ENCODE measurements at regions not wholly inside any gene's neighbourhood (a gene's known extent, or its start where the extent isn't known, plus 50 kb on each side); places are given as distances from the start of the nearest gene placed in this dataset.
"Not testable (repeated sequence)": the region's sequence is repeated elsewhere in the genome, so short reads cannot be mapped to it uniquely, and the experiment has no call there.

DNA sequence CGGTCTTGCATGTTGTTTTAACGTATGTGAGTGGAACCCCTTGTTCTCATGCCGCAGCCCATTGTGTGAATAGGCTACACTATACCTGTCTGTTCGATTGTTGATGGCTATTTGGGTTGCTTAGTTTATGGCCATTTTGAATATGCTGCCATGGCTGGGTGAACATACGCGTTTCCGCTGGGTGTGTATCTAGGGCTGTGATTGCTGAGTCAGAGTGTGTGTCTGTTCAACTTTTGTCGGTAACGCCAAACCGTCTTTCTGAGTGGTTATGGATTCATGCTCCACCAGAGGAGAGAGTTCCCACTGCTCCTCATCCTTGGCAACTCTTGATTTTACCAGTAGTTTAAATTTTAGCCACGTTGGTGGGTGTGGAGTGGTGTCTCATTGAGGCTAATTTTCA lies 77.0 kb downstream of the METRNL start:
- DNase-seq (ENCODE audit: low read depth in 4 of 4, low spot score in 3 of 4): no peak

DNA sequence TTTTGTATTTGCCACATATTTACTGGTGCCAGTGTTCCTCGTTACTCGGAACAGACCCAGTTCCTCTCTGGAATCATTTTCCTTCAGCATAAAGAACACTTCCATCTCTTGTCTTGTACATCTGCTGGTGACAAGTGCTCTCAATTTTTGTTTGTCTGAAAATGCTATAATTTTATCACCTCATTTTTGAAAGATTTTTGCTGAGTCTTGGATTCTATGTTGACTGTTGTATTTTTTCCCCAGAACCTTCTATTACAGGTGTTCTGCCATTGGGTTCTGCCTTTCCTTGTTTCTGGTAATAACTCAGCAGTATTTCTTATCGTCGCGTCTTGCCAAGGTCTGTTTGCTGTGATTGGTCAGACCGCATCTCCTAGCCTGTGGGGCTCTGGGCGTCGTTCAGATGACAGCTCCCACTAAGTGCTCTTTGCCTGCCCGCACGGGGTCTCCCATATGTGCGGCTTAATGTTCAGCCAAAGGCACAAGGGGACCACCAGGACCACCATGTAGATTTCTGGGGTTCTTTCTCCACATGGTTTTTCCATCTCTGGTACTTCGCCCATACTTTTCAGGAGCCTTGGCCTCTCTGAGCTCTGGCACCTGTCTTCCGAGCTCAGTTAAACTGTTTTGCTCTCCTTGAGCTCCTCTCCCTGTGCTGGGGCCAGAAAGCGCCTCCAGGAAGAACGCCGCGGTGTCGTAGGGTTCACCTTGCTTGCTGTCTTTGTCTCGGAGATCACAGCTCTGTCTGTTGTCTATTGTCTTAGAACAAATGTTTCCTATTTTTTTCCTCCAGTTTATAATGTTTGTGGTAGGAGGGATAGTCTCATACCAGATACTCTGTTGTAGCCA lies 80.0 kb downstream of the METRNL start:
- DNase-seq (ENCODE audit: low read depth in 4 of 4, low spot score in 3 of 4): no peak

DNA sequence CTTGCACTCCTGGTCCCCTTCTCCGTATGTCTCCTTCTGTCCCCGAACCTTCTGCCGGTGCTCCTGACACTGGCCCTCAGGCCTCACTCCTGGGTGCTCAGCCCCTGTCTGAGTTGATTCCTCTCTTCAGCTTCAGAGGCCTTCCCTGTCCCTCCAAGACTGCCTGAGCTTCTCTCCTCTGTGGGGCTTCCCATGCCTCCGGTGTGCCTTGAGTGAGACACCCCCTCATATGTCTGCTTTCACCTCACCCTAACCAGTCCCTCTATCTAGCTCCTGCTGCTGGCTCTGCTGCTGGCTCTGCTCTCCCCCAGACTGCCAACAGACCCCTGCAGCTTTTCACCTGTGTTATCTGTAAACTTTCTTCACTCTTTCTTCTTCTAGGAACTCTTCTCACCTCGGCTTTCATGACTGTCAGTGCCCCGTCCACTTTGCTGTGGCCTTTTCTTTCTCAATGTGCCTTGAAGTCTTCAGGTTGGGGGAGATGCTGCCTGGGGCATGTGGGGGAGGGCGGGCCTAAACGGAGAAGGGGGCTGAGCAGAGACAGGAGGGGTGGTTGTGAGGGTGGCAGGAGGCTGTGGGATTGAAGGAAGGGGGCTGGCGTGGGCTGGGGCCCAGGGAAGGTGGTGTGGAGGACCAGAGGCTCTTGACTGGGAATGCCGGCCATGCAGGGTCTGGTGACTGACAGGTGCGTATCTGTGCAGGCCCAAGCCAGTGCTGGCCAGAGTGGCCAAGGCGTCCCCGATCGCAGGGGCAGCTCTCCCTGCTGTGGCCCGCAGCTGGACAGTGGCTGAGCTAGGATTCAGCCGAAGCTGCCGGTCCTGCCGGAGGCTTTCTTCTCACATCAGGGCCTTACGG lies 81.3 kb downstream of the METRNL start:
- no peak for DNase-seq (ENCODE audit: low read depth in 4 of 4, low spot score in 3 of 4)

- peak in 2 of 4 donors; percentile 49 to 60 for DNase-seq (ENCODE audit: low read depth in 4 of 4, low spot score in 3 of 4)
Measured at GRCh38 chr17:83161298-83162034, 82.1 kb downstream of the METRNL start.

- DNase-seq (ENCODE audit: low read depth in 4 of 4, low spot score in 3 of 4): no peak
Measured at GRCh38 chr17:83162035-83162745, 82.8 kb downstream of the METRNL start.

DNA sequence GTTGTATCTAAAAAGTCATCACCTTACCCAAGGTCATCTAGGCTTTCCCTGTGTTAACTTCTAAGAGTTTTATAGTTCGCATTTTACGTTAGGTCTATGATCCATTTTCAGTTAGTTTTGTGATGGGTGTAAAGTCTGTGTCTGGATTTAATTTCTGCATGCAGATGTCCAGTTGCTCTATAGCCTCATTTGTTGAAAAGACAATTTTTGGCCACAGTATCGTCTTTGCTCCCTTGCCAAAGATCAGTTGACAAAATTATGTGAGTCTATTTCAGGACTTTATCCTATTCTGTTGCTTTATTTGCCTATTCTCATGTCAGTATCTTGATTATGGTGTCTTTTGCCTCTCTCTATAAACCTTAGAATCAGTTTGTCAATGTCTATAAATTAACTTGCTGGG lies 85.1 kb downstream of the METRNL start:
- DNase-seq (ENCODE audit: low read depth in 4 of 4, low spot score in 3 of 4): no peak

DNA sequence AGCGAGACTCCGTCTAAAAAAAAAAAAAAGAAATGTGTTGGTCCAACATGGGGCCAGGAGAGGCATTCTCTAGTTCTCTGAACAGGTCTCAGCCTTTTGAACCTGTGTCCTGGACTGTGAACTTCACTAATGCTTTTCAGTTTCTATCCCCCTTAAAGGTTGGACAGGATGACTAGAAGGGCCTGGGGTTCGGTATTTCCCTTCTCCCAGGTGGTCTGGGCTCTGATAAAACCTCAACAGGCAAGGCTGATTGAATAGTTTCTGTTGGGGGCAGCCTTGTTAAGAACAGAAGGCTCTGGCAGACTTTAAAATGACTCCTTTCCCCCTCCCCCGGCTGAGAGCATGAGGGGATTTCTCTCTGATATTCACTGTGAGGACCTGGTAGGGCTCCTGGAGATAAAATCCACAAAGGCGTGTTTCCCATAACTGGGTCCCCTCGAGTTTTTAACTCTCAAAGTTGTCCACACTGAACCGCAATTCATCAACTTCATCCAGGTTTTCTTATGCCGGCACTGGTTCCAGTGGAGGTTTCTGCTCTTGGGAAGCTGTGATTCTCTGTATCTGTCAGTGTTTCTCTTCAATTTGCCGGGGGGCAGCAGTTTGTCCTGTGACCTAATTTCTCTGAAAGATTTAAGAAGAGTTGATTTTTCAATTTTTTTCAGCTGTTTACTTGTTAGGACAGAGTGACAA lies 91.3 kb downstream of the METRNL start:
- no peak for DNase-seq (ENCODE audit: low read depth in 4 of 4, low spot score in 3 of 4)

GRCh38 chr17:83171661-83172060 lies 92.3 kb downstream of the METRNL start:
- DNase-seq (ENCODE audit: low read depth in 4 of 4, low spot score in 3 of 4): no peak

GRCh38 chr17:83172099-83172498 lies 92.7 kb downstream of the METRNL start:
- not testable (repeated sequence) for DNase-seq (ENCODE audit: low read depth in 4 of 4, low spot score in 3 of 4)

GRCh38 chr17:83172646-83173045 lies 93.2 kb downstream of the METRNL start:
- DNase-seq (ENCODE audit: low read depth in 4 of 4, low spot score in 3 of 4): not testable (repeated sequence)

GRCh38 chr17:83173180-83173913 lies 93.9 kb downstream of the METRNL start:
- not testable (repeated sequence) for DNase-seq (ENCODE audit: low read depth in 4 of 4, low spot score in 3 of 4)

- no peak for DNase-seq (ENCODE audit: low read depth in 4 of 4, low spot score in 3 of 4)
Measured at GRCh38 chr17:83173914-83174361, 94.5 kb downstream of the METRNL start.

- DNase-seq (ENCODE audit: low read depth in 4 of 4, low spot score in 3 of 4): peak in 1 of 4 donors; percentile 38
Measured at GRCh38 chr17:83174362-83175118, 95.1 kb downstream of the METRNL start.

- no peak for DNase-seq (ENCODE audit: low read depth in 4 of 4, low spot score in 3 of 4)
Measured at GRCh38 chr17:83175119-83175821, 95.9 kb downstream of the METRNL start.

- DNase-seq (ENCODE audit: low read depth in 4 of 4, low spot score in 3 of 4): no peak
Measured at GRCh38 chr17:83175822-83176622, 96.6 kb downstream of the METRNL start.

DNA sequence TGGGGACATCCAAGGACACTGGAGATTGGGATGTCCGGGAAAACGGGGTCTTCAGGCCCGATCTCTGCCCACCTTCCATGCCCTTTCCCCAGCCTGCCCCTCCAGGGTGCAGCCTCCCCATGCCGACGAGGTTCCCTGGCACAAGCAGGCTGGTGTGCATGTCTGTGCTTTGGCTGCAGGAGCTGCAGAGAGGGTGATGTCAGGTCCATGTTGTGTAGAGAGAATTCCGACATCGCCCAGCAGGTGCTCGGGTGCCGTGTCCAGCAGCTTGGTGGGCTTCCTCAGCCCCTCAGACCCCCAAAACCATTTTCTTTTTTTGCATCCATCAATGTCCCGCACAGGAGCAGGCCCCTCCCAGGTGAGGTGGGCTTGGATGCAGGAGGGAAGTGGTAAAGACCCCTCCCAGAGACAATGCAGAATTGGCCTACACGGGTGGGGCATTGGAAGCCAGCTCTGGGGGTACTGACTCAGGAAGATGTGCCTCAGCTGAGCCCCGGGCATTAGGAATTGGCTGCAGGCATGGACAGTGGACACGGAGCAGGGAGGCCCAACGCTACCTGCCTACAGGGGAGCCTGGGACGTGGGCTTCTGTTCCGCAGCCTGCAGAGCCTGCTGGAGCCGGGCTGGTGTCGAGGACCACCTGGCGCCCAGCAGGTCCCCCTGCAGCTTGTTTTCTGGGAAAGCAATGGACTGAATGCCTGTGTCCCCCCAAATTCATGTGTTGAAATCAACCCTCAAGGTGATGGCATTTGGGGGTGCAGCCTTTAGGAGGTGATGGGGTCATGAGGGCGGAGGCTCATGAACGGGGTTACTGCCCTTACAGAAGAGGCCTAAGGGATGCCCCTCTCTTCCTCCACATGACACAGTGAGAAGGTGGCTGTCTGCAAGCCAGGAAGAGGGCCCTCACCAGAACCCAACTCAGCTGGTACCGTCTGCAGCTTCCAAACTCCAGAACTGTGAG lies 97.5 kb downstream of the METRNL start:
- no peak for DNase-seq (ENCODE audit: low read depth in 4 of 4, low spot score in 3 of 4)
